K562 (cell line): ENCODE measurements at regions not wholly inside any gene's neighbourhood (a gene's known extent, or its start where the extent isn't known, plus 50 kb on each side); places are given as distances from the start of the nearest gene placed in this dataset.

Experiments used
- ATAC-seq: fragments of 200-7000 bp; cut with Tn5 transposase; 3 replicates; pipeline ENCODE4 v1.9.1; 2020; ENCODE audit warnings: moderate library complexity
- BruUV-seq: library from RNA; stranded (reverse); fragments of 400-500 nt; replicated peaks from 2 replicates; lab custom pipeline; 2021; lab: Mats Ljungman, UMichigan
- CTCF ChIA-PET: fragments of 300-600 bp; formaldehyde crosslinking; extraction: SDS; loops from one replicate; lab custom pipeline; 2021; ENCODE audit warnings: low intra/inter-chr PET ratio; lab: Yijun Ruan, JAX
- POLR2A ChIA-PET: fragments of 300-600, 350-650 bp; sonication (Branson Sonifier 250); formaldehyde crosslinking; extraction: SDS; loops from one replicate; lab custom pipeline; 2021; ENCODE audit warnings: antibody characterized with exemption, inconsistent platforms; lab: Yijun Ruan, JAX
- DNase-seq, 4 experiments: peaks; one replicate each; pipeline versions ENCODE4 v3.0.0 to v3.0.0-alpha.2; 2011 to 2018; ENCODE audit warnings: low spot score in 3 of 4, mixed read lengths in 3 of 4; ENCODE audit errors: extremely low read depth in 1 of 4
- FAIRE-seq: peaks from 2 replicates; lab custom pipeline; 2011; peaks lifted over from hg19 to GRCh38; lab: Jason Lieb, UNC
- H2AFZ ChIP-seq: 2 replicates; pipeline ENCODE4 v1.6.0; 2011; ENCODE audit warnings: low read depth, low read length, control low read depth, inconsistent platforms
- H3K27ac ChIP-seq: fragments of 200-600 bp; 3 replicates; pipeline ENCODE4 v1.8.0; 2011; ENCODE audit warnings: low read depth, mild to moderate bottlenecking, control low read depth, inconsistent platforms, low read length, moderate library complexity, mixed read lengths; ENCODE audit errors: extremely low read depth
- H3K27me3 ChIP-seq, 2 experiments: fragments of 300-600 bp in 1 of 2; 2 replicates in 1 of 2; 3 replicates in 1 of 2; pipeline versions ENCODE4 v1.6.0 to v1.8.0; 2011; ENCODE audit warnings: inconsistent platforms in 2 of 2, low read length in 2 of 2, mild to moderate bottlenecking in 1 of 2, mixed read lengths in 1 of 2, moderate library complexity in 1 of 2; ENCODE audit not compliant: control insufficient read depth in 2 of 2, insufficient read depth in 2 of 2
- H3K36me3 ChIP-seq: fragments of 300-600 bp; 3 replicates; pipeline ENCODE4 v1.8.0; 2011; ENCODE audit warnings: mild to moderate bottlenecking, low read length, inconsistent platforms; ENCODE audit not compliant: control insufficient read depth, insufficient read depth
- H3K4me1 ChIP-seq, 2 experiments: fragments of 200-600 bp in 1 of 2; replicated peaks in 1 of 2; 2 replicates in 1 of 2; 3 replicates in 1 of 2; pipeline versions ENCODE4 v1.5.1 to v1.8.0; 2011; ENCODE audit warnings: inconsistent platforms in 2 of 2, low read length in 2 of 2, mild to moderate bottlenecking in 1 of 2, mixed read lengths in 1 of 2, moderate library complexity in 1 of 2; ENCODE audit not compliant: control insufficient read depth in 2 of 2, insufficient read depth in 2 of 2
- H3K4me2 ChIP-seq: 2 replicates; pipeline ENCODE4 v1.6.1; 2011; ENCODE audit warnings: low read length, control low read depth, inconsistent platforms, mixed read lengths; ENCODE audit not compliant: insufficient read depth
- H3K4me3 ChIP-seq: fragments of 200-600 bp; sonication (generic), shearing (Covaris generic); 2 replicates; pipeline ENCODE4 v1.5.1; 2016; ENCODE audit warnings: control low read depth, inconsistent platforms
- H3K79me2 ChIP-seq: fragments of 200-600 bp; 3 replicates; pipeline ENCODE4 v1.8.0; 2011; ENCODE audit warnings: low read length, inconsistent platforms; ENCODE audit not compliant: control insufficient read depth, insufficient read depth
- H3K9ac ChIP-seq, 2 experiments: 2 replicates each; pipeline versions ENCODE4 v1.6.0 to v1.6.1; 2011; ENCODE audit warnings: low read depth in 2 of 2, low read length in 2 of 2, control low read depth in 1 of 2, inconsistent platforms in 1 of 2, mild to moderate bottlenecking in 1 of 2, mixed read lengths in 1 of 2; ENCODE audit not compliant: insufficient read depth in 1 of 2
- H3K9me1 ChIP-seq: one replicate; pipeline ENCODE4 v1.6.0; 2011; ENCODE audit warnings: inconsistent platforms, mild to moderate bottlenecking, low read length, moderate library complexity; ENCODE audit not compliant: control insufficient read depth, insufficient read depth
- H3K9me3 ChIP-seq: replicated peaks from 2 replicates; pipeline ENCODE4 v1.5.1; 2011; ENCODE audit warnings: low read depth, low read length, inconsistent platforms; ENCODE audit not compliant: control insufficient read depth, insufficient read depth
- H4K20me1 ChIP-seq: replicated peaks from 2 replicates; pipeline ENCODE4 v1.6.1; 2011; ENCODE audit warnings: low read length, inconsistent platforms, mixed read lengths; ENCODE audit not compliant: control insufficient read depth, insufficient read depth
- CBX2 ChIP-seq: fragments of 200-600 bp; sonication (generic); IDR thresholded peaks from one replicate; pipeline ENCODE4 v1.6.1; 2012; ENCODE audit warnings: mild to moderate bottlenecking, low read length, inconsistent platforms; ENCODE audit not compliant: insufficient read depth, poor library complexity, severe bottlenecking
- KDM4B ChIP-seq, 2 experiments: fragments of 450-650 bp in 1 of 2; sonication (generic) in 1 of 2; IDR thresholded peaks; 2 replicates each; pipeline ENCODE4 v1.6.1; 2016 to 2017; ENCODE audit warnings: borderline replicate concordance in 2 of 2, antibody characterized with exemption in 1 of 2, low read depth in 1 of 2, mild to moderate bottlenecking in 1 of 2
- PHB2 ChIP-seq: fragments of 450-650 bp; IDR thresholded peaks from 2 replicates; pipeline ENCODE4 v1.6.1; 2017; ENCODE audit warnings: low read depth
- SMARCB1 ChIP-seq: IDR thresholded peaks from 2 replicates; pipeline ENCODE4 v1.6.1; 2011; ENCODE audit warnings: improper control_type of control experiment, low read depth; ENCODE audit not compliant: insufficient read length
- SRSF1 ChIP-seq: fragments of 200-400 bp; formaldehyde crosslinking; IDR thresholded peaks from 2 replicates; pipeline ENCODE4 v1.6.1; 2017; ENCODE audit warnings: mild to moderate bottlenecking, low read depth, low read length, moderate library complexity
- ZNF384 ChIP-seq: IDR thresholded peaks from 2 replicates; pipeline ENCODE4 v1.6.1; 2012; ENCODE audit warnings: low read depth, low read length, improper control_type of control experiment
- ZNF444 ChIP-seq: fragments of 250-450 bp; sonication (Bioruptor Pico); IDR thresholded peaks from 2 replicates; pipeline ENCODE4 v1.4.0; 2020; ENCODE audit warnings: mild to moderate bottlenecking, moderate library complexity
- ZNF639 ChIP-seq, 2 experiments: fragments of 200-800 bp in 1 of 2; sonication (Bioruptor generic) in 1 of 2; sonication (generic) in 1 of 2; formaldehyde crosslinking in 1 of 2; IDR thresholded peaks in 1 of 2; conservative IDR thresholded peaks in 1 of 2; 2 replicates each; pipeline versions ENCODE4 v1.5.0 to v1.6.1; 2016 to 2020; ENCODE audit warnings: missing compliant biosample characterization in 1 of 2, missing genetic modification characterization in 1 of 2, missing genetic modification reagents in 1 of 2
- ZNF740 ChIP-seq, 3 experiments: fragments of 200-800 bp in 1 of 3; sonication (Bioruptor generic) in 1 of 3; sonication (generic) in 1 of 3; formaldehyde crosslinking in 1 of 3; IDR thresholded peaks; 2 replicates each; pipeline versions ENCODE4 v1.6.1 to v1.8.0; 2016 to 2022; ENCODE audit warnings: mild to moderate bottlenecking in 2 of 3, missing compliant biosample characterization in 2 of 3, missing genetic modification characterization in 2 of 3, missing genetic modification reagents in 1 of 3
- whole genome bisulfite sequencing: fragments of 100-300 bp; shearing (Covaris generic); methylation state at CpG from one replicate; pipeline ENCODE4 v1.1.6; 2016; ENCODE audit warnings: low coverage, mixed read lengths; ENCODE audit not compliant: insufficient coverage; ENCODE audit errors: missing lambda C conversion rate; 5-methylcytosine and 5-hydroxymethylcytosine counted together
- in situ Hi-C: fragments of 300-500 bp; cut with MboI; formaldehyde crosslinking; loops from 4 replicates; pipeline ENCODE4 v1.15.0; 2018; ENCODE audit warnings: inconsistent platforms, mixed read lengths
- intact Hi-C: fragments of 100-400 bp; cut with micrococcal nuclease; formaldehyde crosslinking; loops from 2 replicates; pipeline ENCODE4 v1.14.2; 2022

GRCh38 chr4:117898496-117898895, 135.8 kb upstream of the NDST3 start (continued):
- no peak for TF ChIP-seq ZNF740 (CRISPR knock-in tag; IDR thresholded peaks at IDR 0.05)
- no peak for TF ChIP-seq ZNF740 (tag; IDR thresholded peaks at IDR 0.05)

- Histone ChIP-seq H3K9me3 (no peaks in the 10 kb centered on the region), H3K9me1 (no peaks in the 10 kb centered on the region), H3K36me3 (no peaks in the 10 kb centered on the region), H3K4me3 (no peak overlapping the region), H3K9ac (no peak overlapping the region), H3K4me1 (no peaks in the 10 kb centered on the region), H2AFZ (no peak overlapping the region), H3K27me3 (no peaks in the 10 kb centered on the region), H4K20me1 (no peaks in the 10 kb centered on the region), H3K27ac (no peak overlapping the region), H3K4me2 (no peak overlapping the region), H3K79me2 (no peaks in the 10 kb centered on the region)
- DNase-seq (no peak), FAIRE-seq (no peak), ATAC-seq (no peak)
- in situ Hi-C loops, result no loop called here
- WGBS, result 4% methylated on average over 2 of the region's 2 CpGs
- no peak for TF ChIP-seq SRSF1
- TF ChIP-seq PHB2, result no peak
- TF ChIP-seq KDM4B (IDR thresholded peaks at IDR 0.05; ENCODE audit: borderline replicate concordance in 2 of 2, low read depth in 1 of 2), result no peak
- TF ChIP-seq SMARCB1, result no peak
- no peak for TF ChIP-seq CBX2
- TF ChIP-seq ZNF444 (CRISPR knock-in tag), result no peak
- TF ChIP-seq ZNF384, result no peak
- TF ChIP-seq ZNF639 (CRISPR knock-in tag; conservative IDR thresholded peaks at IDR 0.05 in 1 of 2, IDR thresholded peaks at IDR 0.05 in 1 of 2), result no peak
- intact Hi-C loops, result no loop called here
- ChIA-PET CTCF (no interaction called here), POLR2A (no interaction called here)
- BruUV-seq, result no TSS peak
These were observed 133.5 kb upstream of the NDST3 start for GRCh38 chr4:117900832-117901231.
